Common myeloid progenitor, CD34-positive (primary cell): ENCODE measurements at regions not wholly inside any gene's neighbourhood (a gene's known extent, or its start where the extent isn't known, plus 50 kb on each side); places are given as distances from the start of the nearest gene placed in this dataset.

Source experiments
- CTCF ChIA-PET: fragments of 350-600 bp; sonication (Branson Sonifier 250); formaldehyde crosslinking; loops from one replicate; lab custom pipeline; 2021; ENCODE audit warnings: antibody characterized with exemption; lab: Charles Lee
- POLR2A ChIA-PET: fragments of 350-600 bp; sonication (Branson Sonifier 250); formaldehyde crosslinking; loops from one replicate; lab custom pipeline; 2021; ENCODE audit warnings: antibody characterized with exemption; lab: Charles Lee
- DNase-seq, 3 donors: peaks; one replicate each; pipeline versions ENCODE4 v3.0.0 to v3.0.0-alpha.2; 2013
- H3K27ac ChIP-seq, 2 experiments: 1 replicate in 1 of 2; 2 replicates in 1 of 2; pipeline ENCODE4 v1.7.0; 2013; ENCODE audit warnings: inconsistent platforms in 2 of 2, low read length in 2 of 2, mild to moderate bottlenecking in 2 of 2, low read depth in 1 of 2, moderate library complexity in 1 of 2; ENCODE audit not compliant: severe bottlenecking in 2 of 2, insufficient read depth in 1 of 2, poor library complexity in 1 of 2
- H3K27me3 ChIP-seq, 5 experiments: replicated peaks in 2 of 5; 1 replicate in 3 of 5; 2 replicates in 2 of 5; pipeline versions ENCODE4 v1.6.1 to v1.7.0; 2013; ENCODE audit warnings: low read length in 4 of 5, mild to moderate bottlenecking in 2 of 5, moderate library complexity in 2 of 5, inconsistent platforms in 1 of 5; ENCODE audit not compliant: insufficient read depth in 5 of 5, control insufficient read depth in 4 of 5
- H3K36me3 ChIP-seq, 4 experiments: 1 replicate in 2 of 4; 2 replicates in 2 of 4; pipeline versions ENCODE4 v1.6.1 to v1.7.0; 2013; ENCODE audit warnings: low read length in 3 of 4, control low read depth in 1 of 4, mild to moderate bottlenecking in 1 of 4; ENCODE audit not compliant: control insufficient read depth in 4 of 4, insufficient read depth in 4 of 4
- H3K4me1 ChIP-seq, 4 experiments: 1 replicate in 3 of 4; 2 replicates in 1 of 4; pipeline versions ENCODE4 v1.6.1 to v1.7.1; 2013; ENCODE audit warnings: low read length in 3 of 4, mild to moderate bottlenecking in 3 of 4, control low read depth in 1 of 4, inconsistent platforms in 1 of 4, moderate library complexity in 1 of 4; ENCODE audit not compliant: control insufficient read depth in 4 of 4, insufficient read depth in 4 of 4; ENCODE audit errors: control extremely low read depth in 1 of 4
- H3K4me3 ChIP-seq, 7 experiments: 1 replicate in 4 of 7; 2 replicates in 3 of 7; pipeline versions ENCODE4 v1.5.1 to v1.7.0; 2013; ENCODE audit warnings: mild to moderate bottlenecking in 7 of 7, low read length in 6 of 7, moderate library complexity in 6 of 7, inconsistent platforms in 2 of 7, low read depth in 2 of 7, control low read depth in 1 of 7; ENCODE audit not compliant: insufficient read depth in 4 of 7, control insufficient read depth in 1 of 7; ENCODE audit errors: extremely low read depth in 1 of 7
- H3K9me3 ChIP-seq, 5 experiments: 1 replicate in 4 of 5; 2 replicates in 1 of 5; pipeline versions ENCODE4 v1.6.1 to v1.7.1; 2013; ENCODE audit warnings: low read length in 4 of 5, mild to moderate bottlenecking in 2 of 5, inconsistent platforms in 1 of 5, low read depth in 1 of 5, moderate library complexity in 1 of 5; ENCODE audit not compliant: control insufficient read depth in 4 of 5, insufficient read depth in 2 of 5; ENCODE audit errors: control extremely low read depth in 1 of 5
- WGBS: methylation state at CpG from one replicate; pipeline ENCODE4 v1.1.5; 2013; ENCODE audit not compliant: insufficient coverage; 5-methylcytosine and 5-hydroxymethylcytosine counted together

DNA sequence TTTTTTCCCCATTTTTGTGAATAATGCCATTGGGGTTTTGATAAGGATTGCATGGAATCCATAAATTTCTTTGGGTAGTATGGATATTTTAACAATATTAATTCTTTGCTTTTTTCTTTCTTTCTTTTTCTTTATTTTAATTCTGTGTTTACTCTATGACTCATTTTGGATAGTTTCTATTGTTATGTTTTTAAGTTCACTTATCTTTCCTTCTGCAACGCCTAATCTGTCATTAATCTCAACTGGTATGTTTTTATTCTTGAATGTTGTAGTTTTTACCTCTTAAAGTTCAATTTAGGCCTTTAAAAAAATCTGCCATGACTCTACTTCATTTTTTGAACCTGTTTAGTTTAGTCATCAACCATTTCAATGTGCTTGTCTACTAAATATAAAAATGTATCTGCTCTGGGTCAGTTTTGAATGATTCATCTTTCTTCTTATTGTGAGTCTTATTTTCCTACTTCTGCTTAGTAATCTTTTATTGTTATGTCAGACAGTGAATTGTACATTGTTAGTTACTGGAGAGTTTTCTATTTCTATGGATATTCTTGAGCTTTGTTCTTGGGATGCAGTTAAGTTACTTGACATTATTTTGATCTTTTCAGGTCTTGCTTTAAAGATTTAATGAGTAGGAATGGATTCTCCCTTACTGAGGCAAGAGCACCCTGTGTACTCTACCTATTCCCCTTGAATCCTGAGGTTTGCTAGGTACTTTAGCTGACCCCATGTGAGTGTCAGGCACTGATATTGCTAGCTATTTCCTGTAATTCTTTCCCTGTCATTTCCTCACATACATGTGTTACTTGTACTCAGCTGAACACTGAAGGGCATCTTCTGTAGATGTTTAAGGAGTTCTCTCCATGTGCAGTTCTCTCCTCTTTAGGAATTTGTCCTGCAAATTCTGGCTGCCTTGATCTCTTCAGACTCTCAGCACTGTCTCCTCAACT is 104.2 kb downstream of the TFAP2B start:
- no peaks in the 10 kb centered on the region for H3K27me3 ChIP-seq
- H3K36me3 ChIP-seq, result no peaks in the 10 kb centered on the region
- H3K27ac ChIP-seq, result no peak overlapping the region
- no CpG with 5 or more reads among the region's 1 CpG for WGBS
- H3K4me1 ChIP-seq, result peaks cover 0 to 13% (median 0%) of the 10 kb centered on the region in 4 experiments
- H3K9me3 ChIP-seq, result peaks cover 0 to 3% (median 2%) of the 10 kb centered on the region in 5 experiments
- H3K4me3 ChIP-seq, result no peak overlapping the region
- POLR2A ChIA-PET, result no interaction called here
- peak in 1 of 3 donors; percentile 43 for DNase-seq
- CTCF ChIA-PET, result interaction anchor here (1.8 kb wide), 1 partner anchor 20 kb away, joined by 4 read pairs; no protein-coding TSS in a partner anchor

DNA sequence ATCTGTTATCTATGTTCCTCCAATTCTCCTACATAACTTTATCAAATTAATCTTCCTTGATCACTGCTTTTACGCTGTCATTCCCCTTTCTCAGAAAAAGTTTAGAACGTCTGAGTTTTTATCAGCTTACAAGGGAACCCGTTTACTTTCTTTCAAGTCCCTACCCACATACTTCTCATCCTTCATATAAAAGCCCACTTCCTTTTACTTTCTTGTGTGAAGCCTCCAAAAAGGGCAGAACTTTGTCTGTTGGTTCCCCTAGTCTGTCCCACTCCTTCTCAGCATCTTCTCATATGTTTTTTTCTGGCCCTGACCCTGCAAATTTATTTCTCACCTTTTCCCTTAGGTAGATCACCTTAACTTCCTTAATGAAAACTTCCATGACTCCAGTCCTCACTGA is 106.1 kb downstream of the TFAP2B start:
- POLR2A ChIA-PET, result interaction anchor here (0.6 kb wide), 1 partner anchor 797 kb away, joined by 4 read pairs; no protein-coding TSS in a partner anchor
- H3K4me3 ChIP-seq, result no peak overlapping the region
- CTCF ChIA-PET, result interaction anchor here (1.8 kb wide), 1 partner anchor 18 kb away, joined by 4 read pairs; no protein-coding TSS in a partner anchor
- no peaks in the 10 kb centered on the region for H3K36me3 ChIP-seq
- DNase-seq, result peak in 1 of 3 donors; percentile 24
- H3K27ac ChIP-seq, result no peak overlapping the region
- H3K9me3 ChIP-seq, result peaks cover 0 to 3% (median 2%) of the 10 kb centered on the region in 5 experiments
- H3K4me1 ChIP-seq, result peaks cover 0 to 13% (median 0%) of the 10 kb centered on the region in 4 experiments
- no peaks in the 10 kb centered on the region for H3K27me3 ChIP-seq
- WGBS, result 23% methylated on average over 3 of the region's 3 CpGs

DNA sequence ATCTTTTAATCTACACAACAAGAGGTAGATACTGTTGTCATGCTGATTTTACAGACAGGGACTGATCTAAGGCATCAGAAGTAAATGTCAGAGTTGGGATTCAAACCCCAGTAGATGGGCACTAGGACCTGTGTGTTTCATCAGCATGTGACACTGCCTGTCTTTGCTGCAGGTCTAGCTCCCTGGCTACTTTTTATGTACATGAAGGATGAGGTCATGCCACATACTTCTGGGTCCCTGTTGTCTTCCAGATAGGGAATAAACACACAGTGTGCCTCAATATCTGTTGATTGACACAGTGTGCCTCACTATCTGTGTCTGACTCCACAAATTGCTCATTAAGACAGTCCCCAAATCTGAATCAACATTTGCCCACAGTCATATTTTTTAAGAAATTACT is 106.9 kb downstream of the TFAP2B start:
- Histone ChIP-seq H3K4me1 (peaks cover 0 to 13% (median 0%) of the 10 kb centered on the region in 4 experiments), H3K27me3 (no peaks in the 10 kb centered on the region), H3K4me3 (no peak overlapping the region), H3K9me3 (peaks cover 0 to 3% (median 2%) of the 10 kb centered on the region in 5 experiments), H3K36me3 (no peaks in the 10 kb centered on the region), H3K27ac (no peak overlapping the region)
- DNase-seq, result no peak
- POLR2A ChIA-PET, result no interaction called here
- CTCF ChIA-PET, result no interaction called here

DNA sequence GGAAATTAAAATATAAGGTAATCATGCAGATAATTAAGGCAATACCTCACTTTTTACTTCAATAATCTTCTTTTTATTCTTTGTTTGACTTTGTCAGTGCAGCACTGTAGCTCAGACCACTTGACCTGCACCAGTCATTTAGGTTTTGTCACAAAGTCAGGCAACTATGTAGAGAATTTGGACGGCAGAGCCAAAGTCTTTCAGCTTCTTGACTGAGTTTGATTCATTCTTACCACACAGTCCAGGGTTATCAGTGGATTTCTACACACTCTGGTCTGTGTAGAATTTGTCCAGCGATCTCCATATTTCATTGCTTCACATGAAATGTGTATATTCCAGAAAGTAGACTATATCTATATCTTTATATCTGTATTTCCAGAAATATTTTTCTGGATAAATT is 107.3 kb downstream of the TFAP2B start:
- Histone ChIP-seq H3K27ac (no peak overlapping the region), H3K4me3 (no peak overlapping the region), H3K27me3 (no peaks in the 10 kb centered on the region), H3K36me3 (no peaks in the 10 kb centered on the region), H3K9me3 (peaks cover 0 to 2% (median 1%) of the 10 kb centered on the region in 5 experiments), H3K4me1 (peaks cover 0 to 13% (median 0%) of the 10 kb centered on the region in 4 experiments)
- CTCF ChIA-PET, result no interaction called here
- 100% methylated on average over 1 of the region's 2 CpGs for WGBS
- DNase-seq, result no peak
- POLR2A ChIA-PET, result no interaction called here

DNA sequence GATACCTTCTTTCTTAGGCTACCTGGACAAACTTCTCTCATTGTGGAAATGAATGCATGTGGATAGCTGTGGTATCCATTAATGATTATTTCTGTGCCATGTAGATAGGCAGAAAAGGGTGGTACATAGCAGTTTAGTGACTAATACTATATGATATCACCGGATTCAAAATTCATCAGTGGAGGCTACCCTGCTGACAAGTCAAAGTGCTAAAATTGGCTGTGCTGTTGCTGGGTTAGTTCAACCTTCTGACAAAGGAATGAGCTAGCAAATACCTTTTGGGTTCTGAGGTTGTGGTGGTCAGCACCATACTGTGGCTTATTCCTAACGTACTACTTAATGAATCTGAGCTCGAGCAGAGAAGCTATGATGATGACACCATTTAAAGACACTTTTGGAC is 109.1 kb downstream of the TFAP2B start:
- POLR2A ChIA-PET, result no interaction called here
- DNase-seq, result no peak
- no peak overlapping the region for H3K4me3 ChIP-seq

DNA sequence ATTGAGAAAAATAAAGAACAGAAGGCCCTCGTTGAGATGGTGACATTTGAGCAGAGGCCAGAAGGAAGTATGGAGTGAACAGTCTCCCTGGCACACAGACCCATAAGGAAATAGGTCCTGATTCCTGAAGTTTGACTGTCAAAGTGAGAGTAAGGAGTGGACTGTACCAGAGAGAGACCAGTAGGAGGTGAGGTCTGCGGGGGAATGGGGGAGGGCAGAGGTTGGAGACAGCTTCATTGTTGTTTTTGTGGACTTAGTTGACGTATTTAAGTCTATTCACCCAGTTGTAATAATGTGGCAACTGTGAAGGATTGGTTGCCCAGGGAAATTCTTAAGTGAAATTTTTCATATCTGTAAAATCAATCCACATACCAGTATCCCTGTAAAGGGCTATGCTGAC is 110.7 kb downstream of the TFAP2B start:
- no peaks in the 10 kb centered on the region for H3K27me3 ChIP-seq
- H3K4me3 ChIP-seq, result no peak overlapping the region
- ChIA-PET POLR2A (no interaction called here), CTCF (no interaction called here)
- no peaks in the 10 kb centered on the region for H3K36me3 ChIP-seq
- H3K4me1 ChIP-seq, result peaks cover 0 to 4% (median 0%) of the 10 kb centered on the region in 4 experiments
- no peaks in the 10 kb centered on the region for H3K9me3 ChIP-seq
- 96% methylated on average over 2 of the region's 3 CpGs for WGBS
- H3K27ac ChIP-seq, result no peak overlapping the region
- DNase-seq, result no peak

More for the DNA sequence above, 109.1 kb downstream of the TFAP2B start:
- 100% methylated on average over 2 of the region's 3 CpGs for WGBS
- H3K4me1 ChIP-seq, result peaks cover 0 to 13% (median 0%) of the 10 kb centered on the region in 4 experiments
- H3K27ac ChIP-seq, result no peak overlapping the region
- no peaks in the 10 kb centered on the region for H3K9me3 ChIP-seq
- H3K27me3 ChIP-seq, result no peaks in the 10 kb centered on the region
- CTCF ChIA-PET, result interaction anchor here (0.5 kb wide), 1 partner anchor 42 kb away, joined by 3 read pairs; no protein-coding TSS in a partner anchor
- H3K36me3 ChIP-seq, result no peaks in the 10 kb centered on the region

DNA sequence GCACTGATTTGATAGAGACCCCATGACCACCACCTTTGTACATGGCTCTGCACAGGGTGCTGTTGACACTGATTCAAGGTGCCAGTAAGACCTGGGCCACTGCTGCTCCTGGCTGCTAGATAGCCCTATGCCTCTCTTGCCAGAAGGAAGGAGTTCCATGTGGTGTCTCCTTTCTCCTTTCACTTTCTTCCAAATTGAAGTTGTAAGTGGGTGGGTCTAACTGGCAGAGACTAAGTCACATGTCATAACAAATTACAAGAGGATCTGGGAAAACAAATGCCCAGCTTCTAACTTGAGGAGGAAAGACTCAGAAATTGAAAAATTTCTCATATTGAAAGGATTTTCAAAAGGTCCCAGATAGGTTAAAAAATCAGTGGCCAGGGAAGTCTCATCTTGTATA is 116.8 kb downstream of the TFAP2B start:
- peak overlapping the region in 1 of 2 experiments; percentile 45 for H3K27ac ChIP-seq
- H3K4me3 ChIP-seq, result no peak overlapping the region
- POLR2A ChIA-PET, result no interaction called here
- H3K9me3 ChIP-seq, result no peaks in the 10 kb centered on the region
- CTCF ChIA-PET, result no interaction called here
- peak in 1 of 3 donors; percentile 8 for DNase-seq
- peaks cover 0 to 20% (median 11%) of the 10 kb centered on the region in 4 experiments for H3K4me1 ChIP-seq
- H3K36me3 ChIP-seq, result no peaks in the 10 kb centered on the region
- H3K27me3 ChIP-seq, result no peaks in the 10 kb centered on the region
